ENCODE measurements at regions not wholly inside any gene's neighbourhood (a gene's known extent, or its start where the extent isn't known, plus 50 kb on each side); places are given as distances from the start of the nearest gene placed in this dataset.

- Mint-ChIP-seq H3K4me3 (no peak overlapping the region), H3K27ac (no peak overlapping the region), H3K36me3 (ENCODE audit: low read depth) (no peaks in the 10 kb centered on the region), H3K9me3 (no peaks in the 10 kb centered on the region), H3K4me1 (ENCODE audit: low read depth) (no peaks in the 10 kb centered on the region), H3K27me3 (no peaks in the 10 kb centered on the region)
- ChIA-PET CTCF (no interaction called here), POLR2A (no interaction called here)
- intact Hi-C loops (cut with micrococcal nuclease): no loop called here
- TF ChIP-seq, protein P1, sequence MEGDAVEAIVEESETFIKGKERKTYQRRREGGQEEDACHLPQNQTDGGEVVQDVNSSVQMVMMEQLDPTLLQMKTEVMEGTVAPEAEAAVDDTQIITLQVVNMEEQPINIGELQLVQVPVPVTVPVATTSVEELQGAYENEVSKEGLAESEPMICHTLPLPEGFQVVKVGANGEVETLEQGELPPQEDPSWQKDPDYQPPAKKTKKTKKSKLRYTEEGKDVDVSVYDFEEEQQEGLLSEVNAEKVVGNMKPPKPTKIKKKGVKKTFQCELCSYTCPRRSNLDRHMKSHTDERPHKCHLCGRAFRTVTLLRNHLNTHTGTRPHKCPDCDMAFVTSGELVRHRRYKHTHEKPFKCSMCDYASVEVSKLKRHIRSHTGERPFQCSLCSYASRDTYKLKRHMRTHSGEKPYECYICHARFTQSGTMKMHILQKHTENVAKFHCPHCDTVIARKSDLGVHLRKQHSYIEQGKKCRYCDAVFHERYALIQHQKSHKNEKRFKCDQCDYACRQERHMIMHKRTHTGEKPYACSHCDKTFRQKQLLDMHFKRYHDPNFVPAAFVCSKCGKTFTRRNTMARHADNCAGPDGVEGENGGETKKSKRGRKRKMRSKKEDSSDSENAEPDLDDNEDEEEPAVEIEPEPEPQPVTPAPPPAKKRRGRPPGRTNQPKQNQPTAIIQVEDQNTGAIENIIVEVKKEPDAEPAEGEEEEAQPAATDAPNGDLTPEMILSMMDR (IDR thresholded peaks at IDR 0.05): no peak
- DNase-seq (no peak), ATAC-seq (no peak)
Measured at GRCh38 chr10:84846658-84847316, 518.4 kb downstream of the CCSER2 start.

- CTCF ChIA-PET: no interaction called here
- H3K9me3 Mint-ChIP-seq: no peaks in the 10 kb centered on the region
- TF ChIP-seq, protein P1 (IDR thresholded peaks at IDR 0.05): no peak
- H3K4me1 Mint-ChIP-seq (ENCODE audit: low read depth): no peaks in the 10 kb centered on the region
- H3K4me3 Mint-ChIP-seq: no peak overlapping the region
- intact Hi-C loops (cut with micrococcal nuclease): no loop called here
- no peaks in the 10 kb centered on the region for H3K27me3 Mint-ChIP-seq
- H3K36me3 Mint-ChIP-seq (ENCODE audit: low read depth): no peaks in the 10 kb centered on the region
- ATAC-seq (no peak), DNase-seq (no peak)
- POLR2A ChIA-PET: no interaction called here
- H3K27ac Mint-ChIP-seq: no peak overlapping the region
Measured at GRCh38 chr10:84848967-84849366, 520.6 kb downstream of the CCSER2 start.

DNA sequence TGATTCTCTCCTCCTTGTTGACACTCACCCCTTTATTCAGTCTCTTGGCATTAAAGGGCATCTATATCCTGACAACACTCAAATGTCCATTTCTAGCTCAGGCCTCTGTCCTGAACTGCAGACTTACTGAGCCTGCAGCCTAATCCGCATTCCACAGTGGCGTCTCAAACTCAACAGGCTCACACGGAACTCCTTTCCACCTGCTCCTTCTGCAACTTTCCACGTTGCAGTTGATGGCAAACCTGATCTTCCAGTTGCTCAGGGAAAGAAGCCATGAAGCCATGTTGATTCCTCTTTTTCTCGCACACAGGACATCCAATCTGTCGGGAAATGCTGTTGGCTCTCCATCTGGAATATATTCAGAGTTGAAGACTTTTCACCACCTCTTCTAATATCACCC, 522.4 kb downstream of the CCSER2 start:
- TF ChIP-seq, protein P1 (IDR thresholded peaks at IDR 0.05): no peak
- Mint-ChIP-seq H3K4me3 (no peak overlapping the region), H3K9me3 (no peaks in the 10 kb centered on the region), H3K36me3 (ENCODE audit: low read depth) (no peaks in the 10 kb centered on the region), H3K27me3 (no peaks in the 10 kb centered on the region), H3K27ac (no peak overlapping the region), H3K4me1 (ENCODE audit: low read depth) (no peaks in the 10 kb centered on the region)
- intact Hi-C loops (cut with micrococcal nuclease): no loop called here
- no peak for DNase-seq
- CTCF ChIA-PET: no interaction called here
- no peak for ATAC-seq
- POLR2A ChIA-PET: no interaction called here

GRCh38 chr10:84854439-84854838, 526.0 kb downstream of the CCSER2 start:
- DNase-seq: no peak
- H3K4me3 Mint-ChIP-seq: no peak overlapping the region
- H3K27ac Mint-ChIP-seq: no peak overlapping the region
- intact Hi-C loops (cut with micrococcal nuclease): no loop called here
- ATAC-seq: no peak
- H3K9me3 Mint-ChIP-seq: no peaks in the 10 kb centered on the region
- TF ChIP-seq, protein P1 (IDR thresholded peaks at IDR 0.05): no peak
- no peaks in the 10 kb centered on the region for H3K4me1 Mint-ChIP-seq (ENCODE audit: low read depth)
- no peaks in the 10 kb centered on the region for H3K36me3 Mint-ChIP-seq (ENCODE audit: low read depth)
- ChIA-PET POLR2A (no interaction called here), CTCF (no interaction called here)
- H3K27me3 Mint-ChIP-seq: no peaks in the 10 kb centered on the region

- Mint-ChIP-seq H3K9me3 (no peaks in the 10 kb centered on the region), H3K4me1 (ENCODE audit: low read depth) (no peaks in the 10 kb centered on the region), H3K27ac (no peak overlapping the region), H3K27me3 (peaks cover 2% of the 10 kb centered on the region), H3K4me3 (no peak overlapping the region), H3K36me3 (ENCODE audit: low read depth) (no peaks in the 10 kb centered on the region)
- intact Hi-C loops (cut with micrococcal nuclease): no loop called here
- ChIA-PET CTCF (no interaction called here), POLR2A (no interaction called here)
- no peak for DNase-seq
- TF ChIP-seq, protein P1 (IDR thresholded peaks at IDR 0.05): no peak
- ATAC-seq: no peak
Measured at GRCh38 chr10:84860855-84861254, 532.5 kb downstream of the CCSER2 start.

Measured in activated CD8-positive, alpha-beta T cell treated with anti-CD3 and anti-CD28 coated beads for 36 hours (primary cell).